ENCODE measurements at regions not wholly inside any gene's neighbourhood (a gene's known extent, or its start where the extent isn't known, plus 50 kb on each side); places are given as distances from the start of the nearest gene placed in this dataset.
A peak's percentile ranks its signal among the peaks of the same experiment; 100 is the strongest.

- H3K36me3 ChIP-seq (ENCODE audit: low read depth), result no peaks in the 10 kb centered on the region
- no peak overlapping the region for H2AFZ ChIP-seq
- H3K9me3 ChIP-seq (ENCODE audit: insufficient read depth, low read depth), result no peaks in the 10 kb centered on the region
- no peaks in the 10 kb centered on the region for H4K20me1 ChIP-seq (ENCODE audit: insufficient read depth)
- DNase-seq, result peak in 1 of 2 experiments; percentile 57
- intact Hi-C loops (cut with micrococcal nuclease; ENCODE audit: unreplicated experiment), result loop anchor here (5.0 kb wide), 1 partner anchor 128 kb away; no protein-coding TSS in a partner anchor
- no peaks in the 10 kb centered on the region for H3K27me3 ChIP-seq (ENCODE audit: insufficient read depth, low read depth)
- no peaks in the 10 kb centered on the region for H3K79me2 ChIP-seq (ENCODE audit: low read depth)
- peak; percentile 86 for TF ChIP-seq CTCF (conservative IDR thresholded peaks at IDR 0.05)
- no peak for TF ChIP-seq EZH2 (IDR thresholded peaks at IDR 0.05; ENCODE audit: low read depth)
- no peak overlapping the region for H3K4me2 ChIP-seq
- ChIA-PET CTCF (interaction anchor here (0.7 kb wide), 1 partner anchor 532 kb away, joined by 3 read pairs; no protein-coding TSS in a partner anchor), POLR2A (ENCODE audit: unreplicated experiment) (no interaction called here)
- no TSS peak for BruUV-seq (replicated peaks)
- H3K4me1 ChIP-seq (replicated peaks; ENCODE audit: insufficient read depth), result no peaks in the 10 kb centered on the region
- H3K9me2 ChIP-seq (ENCODE audit: insufficient read depth), result no peaks in the 10 kb centered on the region
- H3F3A ChIP-seq (ENCODE audit: insufficient read depth, low read depth), result no peaks in the 10 kb centered on the region
- H3K4me3 ChIP-seq, result no peak overlapping the region
- H3K27ac ChIP-seq, result no peak overlapping the region
Measured at GRCh38 chr16:85245307-85246172, 133.3 kb upstream of the CIBAR2 start.

DNA sequence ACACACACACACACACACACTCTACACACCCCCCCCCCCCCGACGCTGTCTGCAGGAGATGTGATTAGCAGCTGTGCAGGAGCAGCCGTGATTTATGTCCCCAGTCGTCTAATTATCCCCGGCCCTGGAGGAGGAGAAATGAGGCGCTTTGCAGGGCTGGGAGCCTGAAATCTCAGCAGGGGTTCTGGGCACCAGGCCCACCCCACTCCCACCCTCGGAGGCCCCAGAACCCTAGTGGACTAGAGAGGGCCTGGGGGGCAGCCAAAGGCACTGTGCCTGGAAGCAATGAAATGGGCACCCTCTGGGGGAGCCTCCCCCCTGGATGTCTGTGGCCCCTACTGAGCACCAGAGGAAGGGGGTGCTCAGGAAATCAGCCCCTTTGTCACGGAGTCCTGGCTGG lies 134.2 kb upstream of the CIBAR2 start:
- H3K36me3 ChIP-seq (ENCODE audit: low read depth), result no peaks in the 10 kb centered on the region
- POLR2A ChIA-PET (ENCODE audit: unreplicated experiment), result no interaction called here
- no peaks in the 10 kb centered on the region for H3K79me2 ChIP-seq (ENCODE audit: low read depth)
- CTCF ChIA-PET, result interaction anchor here (0.7 kb wide), 1 partner anchor 115 kb away, joined by 9 read pairs; no protein-coding TSS in a partner anchor
- no TSS peak for BruUV-seq (replicated peaks)
- no peaks in the 10 kb centered on the region for H3F3A ChIP-seq (ENCODE audit: insufficient read depth, low read depth)
- H3K9me2 ChIP-seq (ENCODE audit: insufficient read depth), result no peaks in the 10 kb centered on the region
- no peaks in the 10 kb centered on the region for H4K20me1 ChIP-seq (ENCODE audit: insufficient read depth)
- TF ChIP-seq CTCF (conservative IDR thresholded peaks at IDR 0.05) (no peak), EZH2 (IDR thresholded peaks at IDR 0.05; ENCODE audit: low read depth) (no peak)
- H3K9me3 ChIP-seq (ENCODE audit: insufficient read depth, low read depth), result no peaks in the 10 kb centered on the region
- no peak for DNase-seq
- H3K4me2 ChIP-seq, result no peak overlapping the region
- H3K4me3 ChIP-seq, result no peak overlapping the region
- intact Hi-C loops (cut with micrococcal nuclease; ENCODE audit: unreplicated experiment), result loop anchor here (5.0 kb wide), 1 partner anchor 129 kb away; no protein-coding TSS in a partner anchor
- H3K27me3 ChIP-seq (ENCODE audit: insufficient read depth, low read depth), result no peaks in the 10 kb centered on the region
- no peak overlapping the region for H3K27ac ChIP-seq
- H3K4me1 ChIP-seq (replicated peaks; ENCODE audit: insufficient read depth), result no peaks in the 10 kb centered on the region
- no peak overlapping the region for H2AFZ ChIP-seq

GRCh38 chr16:85246973-85247372 lies 134.7 kb upstream of the CIBAR2 start:
- Histone ChIP-seq H3K4me1 (replicated peaks; ENCODE audit: insufficient read depth) (no peaks in the 10 kb centered on the region), H3F3A (ENCODE audit: insufficient read depth, low read depth) (no peaks in the 10 kb centered on the region), H3K4me3 (no peak overlapping the region), H3K9me2 (ENCODE audit: insufficient read depth) (no peaks in the 10 kb centered on the region), H2AFZ (no peak overlapping the region), H4K20me1 (ENCODE audit: insufficient read depth) (no peaks in the 10 kb centered on the region), H3K79me2 (ENCODE audit: low read depth) (no peaks in the 10 kb centered on the region), H3K27me3 (ENCODE audit: insufficient read depth, low read depth) (no peaks in the 10 kb centered on the region), H3K27ac (no peak overlapping the region), H3K4me2 (no peak overlapping the region), H3K9me3 (ENCODE audit: insufficient read depth, low read depth) (no peaks in the 10 kb centered on the region), H3K36me3 (ENCODE audit: low read depth) (no peaks in the 10 kb centered on the region)
- ChIA-PET CTCF (interaction anchor here (0.7 kb wide), 1 partner anchor 115 kb away, joined by 9 read pairs; no protein-coding TSS in a partner anchor), POLR2A (ENCODE audit: unreplicated experiment) (no interaction called here)
- no TSS peak for BruUV-seq (replicated peaks)
- DNase-seq, result no peak
- TF ChIP-seq EZH2 (IDR thresholded peaks at IDR 0.05; ENCODE audit: low read depth) (no peak), CTCF (conservative IDR thresholded peaks at IDR 0.05) (no peak)
- intact Hi-C loops (cut with micrococcal nuclease; ENCODE audit: unreplicated experiment), result loop anchor here (5.0 kb wide), 1 partner anchor 130 kb away; no protein-coding TSS in a partner anchor

All from PC-9 (cell line).